Amniotic epithelial cell (primary cell): ENCODE measurements at regions not wholly inside any gene's neighbourhood (a gene's known extent, or its start where the extent isn't known, plus 50 kb on each side); places are given as distances from the start of the nearest gene placed in this dataset.
"Not testable (repeated sequence)": the region's sequence is repeated elsewhere in the genome, so short reads cannot be mapped to it uniquely, and the experiment has no call there.

ENCODE experiments used
- DNase-seq: peaks from one replicate; pipeline ENCODE4 v3.0.0-alpha.2; 2010; ENCODE audit warnings: low read depth

DNA sequence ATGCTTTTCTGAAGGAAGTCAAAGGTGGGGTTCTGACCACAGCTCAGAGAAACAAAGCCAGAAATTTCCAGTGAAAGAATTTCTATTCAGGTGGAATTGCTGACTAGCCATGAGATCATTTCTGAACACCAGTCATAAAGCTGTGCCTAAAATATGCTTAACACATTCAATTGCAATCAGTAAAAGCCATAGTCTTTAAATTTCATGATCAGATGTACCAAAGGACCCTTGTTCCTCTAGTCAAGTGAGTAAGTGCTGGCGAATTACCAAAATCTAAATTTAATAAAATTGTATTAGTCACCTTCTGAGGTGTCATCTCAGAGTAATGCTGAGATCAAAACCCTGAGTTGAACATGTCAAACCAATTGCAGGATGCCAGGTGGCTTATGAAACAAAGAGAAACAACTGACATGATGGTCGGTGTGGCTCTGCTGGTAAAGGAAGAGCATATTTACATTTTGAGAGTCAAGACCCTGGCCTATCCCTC, 334.2 kb upstream of the CCNH start:
- no peak for DNase-seq

DNA sequence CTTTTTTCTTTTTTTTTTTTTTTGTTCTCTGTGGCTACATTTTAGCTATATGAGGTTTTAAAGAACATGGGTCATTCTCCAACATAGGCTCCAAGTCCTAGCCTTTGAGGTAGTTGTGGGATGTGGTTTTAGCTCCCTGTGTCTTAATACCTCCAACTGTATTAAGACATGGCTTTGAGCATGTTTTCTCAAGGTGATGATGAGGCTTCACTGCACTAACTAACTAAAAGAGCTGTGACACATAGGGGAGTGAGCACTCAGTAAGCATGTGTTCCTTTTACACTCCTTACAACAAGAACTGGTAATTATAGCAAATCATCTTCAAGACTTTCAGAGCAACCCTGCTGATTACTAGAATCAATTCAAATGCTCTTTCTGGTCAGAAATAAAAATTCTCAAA, 333.6 kb upstream of the CCNH start:
- no peak for DNase-seq

DNA sequence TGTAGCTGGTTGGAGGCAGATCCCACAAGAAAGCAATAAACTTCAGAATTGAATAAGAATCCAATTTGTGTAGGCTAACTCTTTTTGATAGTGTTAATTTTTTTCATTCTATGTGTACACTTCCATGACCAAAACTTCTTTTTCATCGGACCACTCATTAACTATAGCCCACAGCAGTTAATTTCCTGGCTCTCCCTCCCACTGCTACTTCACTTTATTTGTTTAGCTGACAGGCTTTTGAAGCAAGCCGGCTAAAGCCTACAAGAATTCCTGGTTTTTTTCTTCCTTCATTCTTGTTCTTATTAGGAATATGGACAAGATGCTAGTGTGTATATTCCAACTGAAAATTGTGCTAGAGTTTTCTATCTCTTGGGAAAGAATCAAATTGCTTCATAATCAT, 329.2 kb upstream of the CCNH start:
- DNase-seq: no peak

DNA sequence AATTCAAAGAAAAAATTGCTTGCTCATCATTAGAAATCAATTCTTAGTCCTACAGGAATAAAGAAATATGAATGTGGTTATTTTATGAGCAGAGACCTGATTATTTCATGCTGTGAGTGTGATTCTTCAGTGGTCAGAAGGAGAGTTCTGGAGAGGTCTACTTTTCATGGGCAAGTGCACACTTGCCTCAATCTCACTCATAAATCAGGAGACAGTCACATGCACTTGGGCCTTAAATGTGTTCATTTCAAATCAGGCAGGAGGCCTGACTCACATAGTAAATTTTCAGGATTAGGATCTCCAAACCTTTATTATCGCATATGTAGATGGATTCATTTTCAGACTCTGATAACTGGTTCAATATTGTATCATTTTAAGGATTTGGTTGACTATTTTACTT, 323.2 kb upstream of the CCNH start:
- no peak for DNase-seq

DNA sequence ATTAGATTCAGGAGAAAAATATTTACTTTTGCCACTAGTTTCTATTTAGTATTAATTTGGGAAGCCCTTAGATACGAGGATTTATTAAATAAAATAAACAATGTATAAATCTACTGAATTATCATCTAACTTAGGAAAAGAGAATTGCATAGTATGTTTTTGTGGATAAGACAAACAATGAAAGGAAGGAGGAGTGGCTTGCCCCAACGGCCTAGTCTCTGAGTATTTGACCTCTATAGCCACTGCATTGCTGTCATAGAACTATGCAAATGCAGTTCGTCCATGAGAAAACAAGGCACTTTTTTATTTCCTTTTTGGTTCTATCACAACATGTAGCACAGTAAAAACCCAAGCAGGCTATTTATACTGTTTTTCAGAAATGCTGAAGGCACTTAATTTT, 321.2 kb upstream of the CCNH start:
- DNase-seq: no peak

DNA sequence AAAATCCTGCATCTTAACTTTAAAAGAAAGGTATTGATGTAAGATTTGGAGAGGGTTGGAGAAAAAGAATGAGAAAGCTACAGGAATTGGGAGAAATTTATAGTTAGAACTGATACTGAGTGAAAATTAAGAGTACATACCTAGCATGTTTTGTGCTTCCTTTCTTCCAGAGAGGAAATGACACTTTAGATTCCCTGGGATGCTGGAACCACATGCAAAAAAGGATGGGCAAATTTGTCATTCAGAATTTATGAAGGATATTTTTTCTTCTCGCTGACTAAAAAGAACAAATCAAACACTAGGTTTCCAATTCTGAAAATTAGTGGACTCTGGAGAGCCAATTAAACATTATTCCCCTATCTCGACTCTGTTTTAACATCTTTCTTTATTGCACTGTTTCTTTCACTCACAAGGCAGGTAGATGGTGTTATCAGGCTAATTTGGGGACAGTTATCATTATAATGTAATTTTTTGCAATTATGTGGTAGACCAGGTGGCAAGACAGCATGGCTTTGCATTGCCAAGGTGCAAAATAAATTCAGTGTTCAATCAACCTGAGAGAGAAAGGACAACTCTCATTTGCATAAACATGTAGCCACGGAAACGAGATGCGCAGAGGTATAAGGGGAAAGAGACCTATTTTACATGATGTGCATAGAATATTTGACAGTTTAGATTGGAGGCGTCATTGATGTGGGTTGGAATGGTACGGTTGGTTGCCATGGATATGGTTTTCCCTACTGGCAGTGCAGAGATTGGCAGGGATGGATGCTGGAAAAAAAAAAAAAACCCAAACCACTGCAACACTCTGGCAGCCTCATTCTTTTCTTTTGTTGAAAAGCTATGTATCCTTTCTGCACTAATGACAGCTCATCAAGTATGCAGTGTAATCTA, 320.4 kb upstream of the CCNH start:
- no peak for DNase-seq

DNA sequence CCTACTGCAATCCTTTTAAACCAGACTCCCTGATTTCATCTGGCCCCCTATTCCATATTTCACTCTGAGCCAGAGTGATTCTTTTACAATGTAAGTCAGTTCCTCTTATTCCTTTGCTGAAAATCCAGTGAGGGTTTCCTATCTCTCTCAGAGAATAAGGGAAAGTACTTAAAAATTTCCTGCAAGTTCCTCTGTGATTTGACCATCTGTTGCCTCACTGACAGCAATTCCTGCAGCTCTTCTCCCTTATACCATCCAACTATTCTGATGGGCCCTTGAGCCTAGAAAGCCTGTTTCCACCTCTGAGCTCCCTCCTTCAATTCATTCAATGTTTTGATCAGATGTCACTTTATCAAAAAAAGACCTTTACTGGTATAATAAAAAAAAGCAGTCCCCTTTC, 317.1 kb upstream of the CCNH start:
- DNase-seq: no peak

DNA sequence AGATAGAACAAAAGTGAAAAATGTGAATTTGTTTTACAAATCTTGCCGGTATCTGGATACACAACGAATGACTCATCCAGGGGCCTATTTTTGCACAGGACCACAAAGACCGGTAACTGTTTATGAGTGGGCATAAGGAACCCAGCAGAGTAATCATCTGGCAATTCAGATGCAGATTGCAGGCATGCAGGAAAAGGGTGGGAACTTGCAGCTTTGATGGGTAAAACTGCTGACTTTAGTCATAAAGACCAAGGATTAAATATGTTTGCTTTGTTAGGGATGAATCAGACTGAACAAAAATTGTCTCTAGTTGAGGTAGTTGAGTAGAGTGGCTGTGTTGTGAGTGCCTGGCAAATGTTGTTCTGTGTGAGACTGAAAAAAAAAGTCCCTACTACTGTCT, 309.6 kb upstream of the CCNH start:
- DNase-seq: no peak

DNA sequence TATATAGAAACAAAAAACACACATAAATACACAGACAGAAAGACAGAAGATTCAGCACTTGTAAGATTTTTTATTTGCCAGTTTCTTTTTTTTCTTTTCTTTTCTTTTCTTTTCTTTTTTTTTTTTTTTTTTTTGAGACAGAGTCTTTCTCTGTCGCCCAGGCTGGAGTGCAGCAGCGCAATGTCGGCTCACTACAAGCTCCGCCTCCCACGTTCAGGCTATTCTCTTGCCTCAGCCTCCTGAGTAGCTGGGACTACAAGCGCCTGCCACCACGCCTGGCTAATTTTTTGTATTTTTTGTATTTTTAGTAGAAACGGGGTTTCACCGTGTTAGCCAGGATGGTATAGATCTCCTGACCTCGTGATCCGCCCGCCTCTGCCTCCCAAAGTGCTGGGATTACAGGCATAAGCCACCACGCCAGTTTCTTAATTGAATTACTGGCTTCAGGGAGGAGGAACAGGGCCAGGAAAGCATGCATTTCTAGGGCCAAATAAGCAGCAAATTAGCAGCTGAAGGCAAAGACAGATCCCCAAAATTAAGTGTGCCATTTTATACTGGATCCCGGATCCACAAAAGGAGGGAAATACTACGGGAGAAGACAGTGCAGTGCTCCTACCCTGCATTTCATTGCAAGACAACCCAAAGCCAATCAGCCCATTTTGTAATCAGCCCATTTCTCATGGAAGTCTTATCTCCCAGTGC, 305.6 kb upstream of the CCNH start:
- DNase-seq: not testable (repeated sequence)

DNA sequence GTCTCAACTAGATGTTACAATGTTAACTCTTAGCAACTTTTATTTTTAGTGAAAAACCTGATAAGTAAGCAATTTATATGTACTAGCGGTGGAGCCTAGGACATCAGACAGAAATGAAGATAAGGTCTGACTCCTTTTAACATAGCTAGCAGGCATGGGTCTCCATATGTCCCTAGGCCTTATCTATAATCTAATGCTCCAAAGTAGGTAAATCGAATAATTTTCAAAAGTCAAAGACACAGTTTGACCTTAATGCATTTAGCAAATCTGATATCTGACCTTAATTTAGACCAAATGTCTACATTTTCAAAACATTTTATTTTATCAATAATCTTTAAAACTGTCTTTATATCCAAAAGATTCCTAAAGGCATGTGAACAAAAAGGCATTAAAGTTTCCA, 305.0 kb upstream of the CCNH start:
- no peak for DNase-seq

DNA sequence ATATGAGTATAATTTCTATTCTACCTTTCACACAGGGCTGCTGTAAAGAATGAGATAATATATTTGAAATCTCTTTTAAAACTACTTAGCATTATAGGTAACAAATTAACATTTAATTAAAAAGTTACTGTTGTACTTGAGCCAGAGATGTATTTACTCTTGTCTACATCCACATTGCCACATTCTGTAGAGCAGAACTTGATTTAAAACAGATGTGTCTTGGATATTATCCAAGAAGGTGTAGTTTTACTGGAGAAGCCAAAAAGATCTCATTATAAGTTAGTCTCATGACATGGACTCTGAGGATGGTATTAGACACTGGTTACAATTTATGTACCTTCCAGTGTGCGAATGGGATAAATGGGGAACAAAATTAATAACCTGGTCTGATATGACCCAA, 293.1 kb upstream of the CCNH start:
- DNase-seq: no peak

DNA sequence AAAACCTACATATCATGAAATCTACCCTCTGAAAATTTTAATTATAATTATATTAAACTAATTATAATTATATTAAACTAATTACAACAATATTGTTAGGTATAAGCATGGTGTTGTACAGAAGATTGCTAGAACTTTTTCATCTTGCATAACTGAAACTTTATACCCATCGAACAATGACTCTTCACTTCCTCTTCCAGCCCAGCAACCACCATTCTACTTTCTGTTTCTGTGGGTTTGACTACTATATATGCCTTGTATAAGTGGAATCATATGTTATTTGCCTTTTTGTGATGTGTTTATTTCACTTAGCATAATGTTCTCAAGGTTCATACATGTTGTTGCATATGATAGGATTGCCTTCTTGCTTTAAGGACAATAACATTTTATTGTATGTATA, 274.2 kb upstream of the CCNH start:
- no peak for DNase-seq

DNA sequence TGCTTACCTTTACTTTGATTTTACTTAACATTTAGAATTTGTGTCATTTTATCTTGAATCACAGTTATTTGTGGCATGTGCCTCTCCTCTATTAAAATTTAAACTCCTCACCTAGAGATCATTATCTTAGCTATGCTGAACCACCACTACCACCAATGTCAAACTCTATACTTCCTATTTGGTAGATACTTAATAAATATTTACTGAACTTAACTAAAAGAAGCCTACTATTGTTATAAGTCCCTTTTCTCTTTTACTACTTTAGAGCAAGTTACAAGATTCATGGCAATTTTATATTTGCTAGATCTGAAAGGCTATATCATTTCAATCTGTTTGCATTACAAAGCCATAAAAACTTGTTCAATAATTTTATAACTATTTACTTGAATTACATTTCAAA, 273.3 kb upstream of the CCNH start:
- DNase-seq: no peak

DNA sequence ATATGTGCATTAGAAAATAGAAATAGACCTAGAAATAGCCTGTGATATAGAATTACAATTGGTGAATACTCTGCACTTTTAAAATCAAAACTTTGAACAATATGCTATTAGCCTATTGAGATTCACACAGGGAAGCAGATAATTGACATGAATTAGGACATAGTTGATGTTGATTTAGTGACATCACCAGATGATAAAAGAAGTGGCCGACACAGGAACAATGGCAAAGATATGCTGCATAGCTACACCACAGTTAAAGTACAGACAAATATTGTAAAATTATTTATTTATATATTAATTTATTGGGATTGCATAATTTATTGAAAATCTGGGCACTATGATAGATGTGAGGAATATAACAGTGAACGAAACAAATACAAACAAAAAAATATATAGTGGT, 261.5 kb upstream of the CCNH start:
- no peak for DNase-seq

DNA sequence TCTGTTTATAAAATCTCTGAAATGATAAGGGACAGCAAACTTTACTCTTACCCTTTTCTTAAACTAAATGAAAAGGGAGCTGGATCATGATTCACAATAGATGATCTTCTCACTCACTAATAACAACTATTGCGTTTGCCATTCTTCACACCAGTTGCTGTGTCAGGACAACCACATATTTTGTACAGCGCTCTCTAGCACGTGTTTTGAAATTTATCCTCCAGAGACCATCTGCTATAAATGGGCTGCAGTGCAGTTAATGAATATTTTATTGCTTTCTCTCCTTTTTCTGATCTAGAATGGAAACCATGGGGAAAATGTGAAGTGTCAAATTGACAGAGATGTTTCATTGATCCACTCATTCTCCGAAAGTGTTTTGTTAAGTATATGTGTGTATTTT, 258.4 kb upstream of the CCNH start:
- DNase-seq: no peak

DNA sequence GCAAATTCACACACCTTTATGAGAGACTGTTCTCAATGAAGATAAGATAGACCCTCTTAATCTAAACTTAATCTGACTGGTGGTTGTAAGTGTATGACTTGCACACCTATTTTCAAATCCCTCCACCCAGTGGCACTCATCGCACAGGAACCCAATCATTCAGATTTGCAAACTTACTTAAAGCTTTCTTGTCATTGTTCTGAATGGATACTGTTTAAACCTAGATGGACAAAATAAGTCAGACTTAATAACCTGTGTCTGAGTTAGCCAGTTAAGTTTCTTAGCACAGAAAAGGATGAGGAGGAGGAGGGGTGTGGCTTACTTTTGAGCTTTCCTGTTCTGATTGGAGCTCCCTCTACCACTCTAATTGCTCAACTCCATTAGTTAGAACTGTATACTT, 252.4 kb upstream of the CCNH start:
- no peak for DNase-seq

DNA sequence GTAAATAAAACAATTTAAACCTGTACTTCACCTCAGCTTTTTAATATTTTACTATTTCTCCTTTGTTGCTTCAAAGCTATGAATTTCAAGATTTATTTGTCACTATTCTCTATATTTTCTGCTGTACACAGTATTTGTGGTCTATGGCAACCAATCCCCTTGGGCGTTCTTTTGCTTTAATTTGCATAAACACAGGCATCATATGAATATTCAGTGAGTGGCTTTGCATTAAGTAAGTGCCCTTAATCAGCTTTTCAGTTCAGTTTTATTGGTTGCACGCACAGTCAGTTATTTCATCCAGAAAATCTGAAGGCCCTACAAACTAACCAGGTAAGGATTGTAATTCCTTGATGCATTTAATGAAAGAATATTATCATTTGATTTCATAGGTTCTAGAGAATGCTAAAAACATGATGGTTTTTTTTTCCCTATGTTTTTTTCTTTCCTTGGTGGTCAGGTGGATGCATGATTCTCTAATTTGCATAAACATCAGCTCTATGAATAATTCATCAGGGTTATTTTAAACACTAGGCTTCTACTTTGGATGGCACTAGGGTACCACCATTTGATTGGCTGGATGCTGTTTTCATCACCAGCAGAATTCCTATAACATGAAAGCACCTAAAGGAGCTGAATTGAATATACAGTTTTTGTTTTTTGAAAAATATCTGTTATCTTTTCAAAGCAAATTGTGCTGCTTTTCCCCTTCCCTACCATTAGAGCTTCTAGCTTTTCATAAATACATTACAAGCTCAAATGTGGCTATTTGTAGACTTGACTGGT, 249.2 kb upstream of the CCNH start:
- no peak for DNase-seq

DNA sequence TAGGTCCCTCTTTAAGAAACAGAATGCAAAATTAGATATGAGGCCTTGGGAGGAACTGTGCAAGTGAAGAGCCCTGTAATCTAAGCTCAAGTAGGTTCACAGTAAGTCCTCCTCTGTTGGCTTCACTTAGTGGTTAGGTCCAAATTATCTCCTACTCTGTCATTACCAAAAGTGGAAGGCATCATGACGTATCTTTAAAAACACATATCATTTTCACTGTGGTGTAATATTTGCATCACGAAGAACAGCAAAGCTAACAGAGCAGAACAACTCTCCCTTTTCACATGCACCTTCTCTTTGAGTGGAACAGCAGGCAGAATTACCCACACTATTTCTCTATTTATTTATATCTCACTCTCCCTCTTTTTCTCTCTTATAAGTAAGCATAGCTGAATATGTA, 240.5 kb upstream of the CCNH start:
- DNase-seq: no peak

DNA sequence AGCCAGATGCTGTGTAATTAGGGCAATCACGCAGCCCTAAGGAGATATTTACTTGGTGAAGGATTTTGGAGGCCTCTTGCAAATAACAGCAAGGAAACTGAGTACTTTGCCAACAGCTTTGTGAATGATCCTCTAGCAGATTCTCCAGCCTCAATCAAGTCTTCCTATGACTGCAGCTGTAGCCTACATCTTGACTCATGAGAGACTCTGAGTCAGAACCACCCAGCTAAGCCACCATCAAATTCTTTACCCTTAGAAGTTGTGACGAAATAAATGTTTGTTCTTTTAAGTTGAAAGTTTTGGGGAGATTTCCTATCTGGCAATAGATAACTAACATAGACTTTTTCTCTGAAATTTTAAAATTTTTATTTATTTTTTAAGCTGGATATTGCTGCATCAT, 237.6 kb upstream of the CCNH start:
- no peak for DNase-seq

DNA sequence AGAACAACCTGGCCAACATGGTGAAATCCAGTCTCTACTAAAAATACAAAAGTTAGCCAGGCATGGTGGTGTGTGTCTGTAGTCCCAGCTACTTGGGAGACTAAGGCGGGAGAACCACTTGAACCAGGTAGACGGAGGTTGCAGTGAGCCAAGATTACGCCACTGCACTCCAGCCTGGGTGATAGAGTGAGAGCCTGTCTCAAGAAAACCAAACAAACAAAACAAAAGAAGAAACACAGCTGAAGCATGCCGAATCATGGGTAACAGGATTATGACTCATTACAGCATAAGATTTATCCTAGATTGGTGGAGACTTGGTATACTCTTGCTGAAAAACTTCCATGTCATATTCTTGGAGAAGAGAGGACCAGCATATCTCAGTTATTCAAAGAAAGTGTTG, 236.7 kb upstream of the CCNH start:
- no peak for DNase-seq

DNA sequence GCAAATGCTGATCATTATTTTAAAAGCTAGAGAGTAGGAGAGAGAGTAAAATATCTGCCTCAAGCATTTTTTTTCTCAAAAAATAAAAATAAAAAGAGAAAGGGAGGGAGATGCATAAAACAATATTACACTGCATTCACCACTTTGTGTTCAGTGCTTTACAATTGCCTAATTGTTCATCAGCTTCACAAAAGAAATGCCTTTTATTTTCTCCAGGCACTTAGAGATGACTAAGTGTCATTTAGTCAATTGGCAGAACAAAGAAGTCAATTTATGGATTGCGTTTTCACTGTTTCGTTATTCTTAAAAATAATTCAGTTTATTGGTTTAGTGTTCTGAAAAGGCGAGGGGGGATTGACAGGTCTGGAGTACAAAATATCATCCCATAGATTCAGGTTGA, 232.5 kb upstream of the CCNH start:
- DNase-seq: no peak

DNA sequence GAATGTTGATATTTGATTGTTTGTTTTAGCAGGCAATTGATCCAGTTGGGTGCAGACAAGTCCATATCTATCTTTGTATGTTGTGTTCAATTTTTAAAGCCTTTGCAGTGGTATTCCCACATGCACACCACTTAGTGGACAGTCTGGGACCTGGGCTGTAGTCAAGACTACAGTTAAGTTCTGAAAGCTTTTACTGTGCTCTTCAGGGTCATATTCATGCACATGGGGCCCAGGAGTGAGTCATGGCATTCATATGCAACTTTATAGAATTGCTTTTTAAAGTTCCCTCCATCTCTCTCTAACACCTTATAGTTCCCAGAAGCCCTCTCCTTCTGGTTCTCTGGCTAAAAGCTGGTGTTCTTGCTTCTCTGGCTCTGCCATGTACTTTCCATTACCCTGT, 228.2 kb upstream of the CCNH start:
- no peak for DNase-seq

DNA sequence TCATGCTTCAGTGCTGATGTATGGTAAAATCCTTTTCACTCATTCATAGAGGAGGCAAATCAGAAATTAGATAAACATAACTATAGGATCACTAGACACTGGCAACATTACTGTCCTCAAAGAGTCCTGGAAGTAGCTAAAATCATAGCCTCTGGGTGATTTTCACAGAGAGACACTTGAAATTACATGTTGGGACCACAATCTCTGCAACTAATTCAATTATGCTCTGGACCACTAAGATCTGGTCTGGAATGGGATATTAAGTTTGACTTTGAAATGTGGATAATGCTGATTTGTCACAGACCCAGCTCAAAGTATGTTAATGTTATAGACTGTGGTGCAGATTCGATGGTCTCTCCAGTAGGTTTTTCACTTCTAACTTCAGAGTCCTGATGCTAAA, 214.6 kb upstream of the CCNH start:
- no peak for DNase-seq
